HL-60/S4 (cell line): ENCODE measurements at regions not wholly inside any gene's neighbourhood (a gene's known extent, or its start where the extent isn't known, plus 50 kb on each side); places are given as distances from the start of the nearest gene placed in this dataset.

Experiments used
- in situ Hi-C: fragments of 300-500 bp; cut with MboI; formaldehyde crosslinking; loops from 2 replicates; pipeline ENCODE4 v1.14.3; 2022; ENCODE audit warnings: low sequenced_read_pairs

GRCh38 chr1:34645109-34645688 lies 109.6 kb upstream of the GJB5 start:
- in situ Hi-C loops, result no loop called here

- in situ Hi-C loops, result no loop called here
These were observed 108.9 kb upstream of the GJB5 start for GRCh38 chr1:34645919-34646318.

DNA sequence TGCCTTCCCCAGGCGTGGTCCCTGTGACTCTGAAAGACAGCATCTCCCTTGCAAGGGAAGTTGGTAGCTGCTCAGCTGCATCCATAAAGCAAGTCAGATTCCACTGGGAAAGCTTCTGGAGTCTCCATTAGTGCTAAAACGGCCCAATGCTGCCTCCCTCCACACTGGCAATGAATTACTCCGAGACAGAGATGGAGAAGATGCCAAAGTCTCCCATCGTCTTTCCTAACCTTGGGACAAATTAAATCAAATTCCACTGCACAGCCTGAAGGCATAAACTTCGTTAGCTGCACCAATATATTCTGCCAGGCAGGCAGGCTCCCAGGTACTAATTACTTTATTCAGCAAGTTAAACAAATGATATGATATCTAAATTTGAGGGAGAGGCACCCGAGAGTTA lies 106.3 kb upstream of the GJB5 start:
- in situ Hi-C loops, result no loop called here

GRCh38 chr1:34650090-34650489 lies 104.8 kb upstream of the GJB5 start:
- in situ Hi-C loops, result no loop called here

- in situ Hi-C loops, result no loop called here
These were observed 104.0 kb upstream of the GJB5 start for GRCh38 chr1:34650800-34651199.

- in situ Hi-C loops, result no loop called here
These were observed 101.7 kb upstream of the GJB5 start for GRCh38 chr1:34653110-34653509.

DNA sequence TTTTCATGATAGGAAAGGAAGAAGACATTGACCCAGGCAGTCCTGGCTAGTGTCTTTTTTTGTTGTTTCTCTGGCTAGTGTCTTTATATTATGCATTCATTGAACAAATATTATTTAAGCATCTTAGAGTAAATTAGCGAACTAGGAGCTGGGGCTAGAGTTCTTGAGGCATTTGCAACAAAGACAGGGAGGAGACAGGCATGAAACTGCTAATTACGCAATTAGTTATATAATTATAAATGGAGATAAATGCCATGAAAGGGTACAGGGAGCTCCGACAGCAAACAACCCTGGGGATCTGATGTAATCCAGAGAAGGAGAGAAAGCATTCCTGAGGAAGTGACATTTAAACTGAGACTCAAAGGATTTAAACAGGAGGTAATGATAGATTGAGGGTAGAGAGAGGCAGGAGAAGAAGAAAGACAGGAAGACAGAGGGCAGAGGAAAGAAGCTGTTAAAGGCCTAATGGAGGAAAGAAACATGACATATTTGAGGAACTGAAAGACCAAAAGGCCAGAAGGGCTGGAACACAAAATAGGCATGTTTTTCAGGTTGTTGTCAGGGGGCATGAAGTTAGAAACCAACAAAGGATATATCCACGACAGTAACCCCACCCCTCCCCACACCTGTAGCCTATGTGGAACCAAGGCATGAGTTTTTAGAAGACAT lies 99.5 kb upstream of the GJB5 start:
- in situ Hi-C loops, result no loop called here

DNA sequence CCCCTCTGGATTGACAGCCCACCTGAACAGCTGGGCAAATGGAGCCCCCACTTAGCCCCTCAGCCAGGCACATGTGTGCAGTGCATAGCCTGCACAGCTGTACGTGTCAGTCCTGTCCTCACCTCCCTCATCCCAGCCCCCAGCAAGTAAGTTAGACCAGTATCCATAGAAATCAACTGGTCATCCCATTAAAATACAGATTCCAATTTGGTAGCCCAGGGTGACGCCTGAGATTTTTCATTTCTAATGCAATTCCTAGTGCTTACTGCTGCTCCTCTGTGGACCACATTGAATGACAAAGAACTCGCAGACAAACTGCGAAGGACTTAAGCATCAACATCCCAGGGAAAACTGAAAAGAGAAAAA lies 99.0 kb upstream of the GJB5 start:
- in situ Hi-C loops, result no loop called here

- in situ Hi-C loops, result no loop called here
These were observed 98.5 kb upstream of the GJB5 start for GRCh38 chr1:34656299-34656698.

GRCh38 chr1:34656731-34657130 lies 98.1 kb upstream of the GJB5 start:
- in situ Hi-C loops, result no loop called here

GRCh38 chr1:34657266-34657665 lies 97.6 kb upstream of the GJB5 start:
- in situ Hi-C loops, result no loop called here

DNA sequence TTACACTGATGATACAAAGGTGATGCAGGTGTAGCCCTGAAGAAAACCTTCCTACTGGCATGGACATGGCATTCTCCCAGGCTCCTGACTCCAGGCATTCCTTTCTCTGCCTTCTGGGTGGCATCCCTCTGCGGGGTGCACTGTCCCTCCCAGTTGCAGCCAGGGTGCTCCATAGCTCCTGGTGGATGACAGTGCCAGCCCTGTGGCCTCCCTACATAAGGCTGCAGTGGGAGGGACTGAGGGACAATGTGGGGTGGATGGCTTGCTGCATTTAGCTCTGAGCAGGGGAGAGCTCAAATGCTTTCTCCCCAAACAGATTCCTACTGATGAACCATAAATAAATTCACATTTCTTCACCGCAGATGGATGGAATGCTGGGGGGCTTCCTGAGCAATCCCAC lies 97.0 kb upstream of the GJB5 start:
- in situ Hi-C loops, result no loop called here

DNA sequence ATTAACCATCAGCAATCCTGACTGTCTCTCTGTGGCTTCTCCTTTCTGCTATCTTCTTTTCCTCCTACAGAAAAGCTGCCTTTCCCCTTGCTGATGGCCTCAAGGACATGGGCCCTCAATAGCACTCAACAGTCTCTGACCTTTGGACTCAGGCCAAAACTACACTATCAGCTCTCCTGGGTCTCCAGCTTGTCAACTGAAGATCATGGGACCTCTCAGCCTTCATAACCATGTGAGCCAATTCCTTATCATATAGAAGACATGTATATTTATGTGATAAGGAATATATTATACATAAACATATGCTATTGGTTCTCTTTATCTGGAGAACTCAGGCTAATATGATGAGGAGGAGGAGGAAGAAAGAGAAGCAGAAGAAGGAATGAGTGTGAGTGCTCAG lies 91.8 kb upstream of the GJB5 start:
- in situ Hi-C loops, result no loop called here

DNA sequence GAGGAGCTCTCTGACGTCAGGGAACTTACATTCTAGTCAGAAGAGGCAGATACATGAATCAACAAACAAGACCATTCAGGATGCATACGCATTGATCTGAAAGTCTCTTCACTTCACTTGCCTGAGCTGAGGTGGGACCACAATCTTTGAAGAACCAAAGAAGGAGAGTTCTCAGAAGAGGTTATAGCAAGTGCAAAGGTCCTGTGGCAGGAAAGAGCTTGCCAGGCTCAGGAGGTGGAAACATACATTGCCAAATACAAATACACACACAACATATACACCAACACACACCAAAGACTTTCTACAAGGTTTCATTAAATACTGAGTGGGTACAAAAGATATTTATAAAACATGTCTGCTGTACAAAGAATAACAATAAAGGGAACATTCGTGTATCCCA lies 86.8 kb upstream of the GJB5 start:
- in situ Hi-C loops, result no loop called here

DNA sequence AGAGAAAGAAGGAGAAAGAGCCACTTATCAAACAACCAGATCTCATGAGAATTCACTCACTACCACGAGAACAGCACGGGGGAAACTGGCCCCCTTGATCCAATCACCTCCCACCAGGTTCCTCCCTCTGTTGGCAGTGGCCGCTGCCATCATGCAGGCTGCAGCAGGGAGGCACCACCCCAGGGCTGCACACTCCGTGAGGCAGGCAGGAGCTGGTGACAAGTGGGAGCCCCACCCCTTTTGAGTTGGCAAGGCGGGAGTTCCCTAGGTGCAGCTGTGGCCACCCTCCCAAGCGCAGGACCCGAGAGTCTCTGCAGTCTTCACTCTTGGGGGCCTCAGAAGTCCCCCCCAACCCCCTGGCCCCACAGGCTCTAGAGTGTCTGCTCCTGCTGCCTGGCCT lies 83.9 kb upstream of the GJB5 start:
- in situ Hi-C loops, result no loop called here

DNA sequence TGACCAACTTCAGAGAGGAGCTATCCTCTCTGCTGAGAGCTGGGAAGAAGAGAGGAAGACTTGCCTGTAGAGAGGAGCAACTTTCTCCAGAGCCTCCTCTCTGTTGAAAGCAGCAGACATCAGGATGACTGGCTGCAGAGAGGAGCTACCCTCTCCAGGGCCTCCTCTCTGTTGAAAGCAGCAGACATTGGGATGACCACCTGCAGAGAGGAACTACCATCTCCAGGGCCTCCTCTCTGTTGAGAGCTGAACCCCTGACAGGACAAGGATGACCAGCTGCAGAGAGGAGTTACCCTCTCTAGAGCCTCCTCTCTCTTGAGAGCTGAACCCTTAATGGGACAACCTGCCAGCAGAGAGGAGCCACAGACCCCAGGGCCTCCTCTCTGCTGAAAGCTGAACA lies 83.0 kb upstream of the GJB5 start:
- in situ Hi-C loops, result no loop called here

DNA sequence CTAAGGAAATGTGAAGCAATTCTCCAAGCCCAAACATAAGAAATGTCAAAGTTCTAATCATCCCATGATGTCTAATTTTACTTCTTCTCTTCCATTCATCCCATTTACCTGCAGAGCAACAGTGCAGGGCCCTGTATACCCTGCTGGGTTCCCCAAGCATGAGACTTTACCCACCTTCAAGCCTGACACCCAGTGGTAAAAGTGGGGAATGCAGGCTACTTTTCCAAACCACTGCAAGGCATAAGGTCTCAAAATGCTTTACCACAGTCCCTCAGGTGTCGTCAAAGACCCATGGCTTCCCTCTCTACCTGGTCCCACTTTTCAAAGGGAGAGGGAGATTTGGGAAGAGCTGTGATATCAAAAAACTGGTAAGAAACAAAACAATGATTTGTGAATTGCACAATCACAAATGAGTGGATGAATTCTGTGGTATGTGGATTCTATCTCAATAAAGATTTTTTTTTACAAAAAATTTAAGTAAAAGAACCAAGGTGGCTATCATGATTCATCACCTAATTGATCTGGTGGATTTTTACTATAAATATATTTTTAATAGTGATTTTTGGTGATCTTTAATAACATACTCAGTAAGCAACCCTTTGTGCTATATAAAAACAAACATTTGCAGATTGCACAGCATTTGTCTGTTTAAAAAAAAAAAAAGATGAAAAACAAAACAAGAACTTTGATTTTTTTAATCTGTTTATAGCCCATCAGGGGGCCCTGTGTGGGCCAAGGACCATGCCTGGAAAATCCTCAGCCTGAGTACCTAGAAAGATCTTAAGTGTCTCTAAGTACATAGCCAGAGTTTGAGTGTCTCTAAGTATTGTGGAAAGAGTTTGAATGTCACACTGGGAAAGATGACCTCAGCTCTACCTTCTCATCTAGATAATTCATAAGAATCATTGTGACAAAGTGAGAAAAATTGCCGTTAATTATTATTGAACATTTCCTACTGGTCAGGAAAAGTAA lies 73.1 kb upstream of the GJB5 start:
- in situ Hi-C loops, result no loop called here

GRCh38 chr1:34682452-34683223 lies 72.2 kb upstream of the GJB5 start:
- in situ Hi-C loops, result no loop called here

DNA sequence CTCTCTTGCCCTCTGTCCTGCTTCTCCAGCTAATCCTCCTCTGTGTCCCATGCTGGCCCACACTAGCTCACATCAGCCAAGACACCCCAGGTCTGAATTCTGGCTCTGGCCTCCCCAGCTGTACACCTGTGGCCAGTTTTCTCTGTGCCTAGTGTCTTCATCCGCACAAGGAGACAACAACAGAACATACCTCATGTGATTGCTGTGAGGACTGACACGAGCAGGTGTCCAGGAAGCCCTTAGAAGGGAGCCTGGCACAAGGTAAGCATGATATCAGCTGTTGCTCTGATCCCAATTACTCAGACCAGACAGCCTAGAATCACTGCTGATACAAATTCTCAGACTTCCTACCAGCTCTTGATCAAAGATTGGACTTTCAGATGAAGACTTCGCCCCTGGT lies 71.2 kb upstream of the GJB5 start:
- in situ Hi-C loops, result no loop called here

GRCh38 chr1:34684266-34684665 lies 70.6 kb upstream of the GJB5 start:
- in situ Hi-C loops, result no loop called here

DNA sequence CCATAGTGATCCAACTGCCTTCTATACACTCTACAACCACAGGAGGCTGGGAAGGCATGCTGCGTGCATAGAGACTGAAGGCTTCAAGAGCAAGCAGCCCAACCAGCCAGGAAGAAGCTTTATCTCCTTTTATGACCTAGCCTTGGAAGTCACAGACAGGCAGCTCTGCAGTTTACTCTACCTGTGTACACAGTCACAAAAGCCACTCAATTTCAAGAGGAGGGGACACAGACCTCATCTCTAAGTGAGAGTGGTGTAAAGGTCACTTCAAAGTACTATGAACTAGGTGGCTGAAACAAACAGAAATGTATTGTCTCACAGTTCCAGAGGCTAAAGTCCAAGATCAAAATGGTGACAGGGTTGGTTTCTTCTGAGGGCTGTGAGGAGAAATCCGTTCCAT lies 69.6 kb upstream of the GJB5 start:
- in situ Hi-C loops, result no loop called here
